HG03196 (cell line): ENCODE measurements at regions not wholly inside any gene's neighbourhood (a gene's known extent, or its start where the extent isn't known, plus 50 kb on each side); places are given as distances from the start of the nearest gene placed in this dataset.
"Not testable (repeated sequence)": the region's sequence is repeated elsewhere in the genome, so short reads cannot be mapped to it uniquely, and the experiment has no call there.

ENCODE experiments used
- ATAC-seq: cut with Tn5 transposase; IDR thresholded peaks from one replicate; pipeline ENCODE4 v1.9.1; 2021; ENCODE audit not compliant: unreplicated experiment

DNA sequence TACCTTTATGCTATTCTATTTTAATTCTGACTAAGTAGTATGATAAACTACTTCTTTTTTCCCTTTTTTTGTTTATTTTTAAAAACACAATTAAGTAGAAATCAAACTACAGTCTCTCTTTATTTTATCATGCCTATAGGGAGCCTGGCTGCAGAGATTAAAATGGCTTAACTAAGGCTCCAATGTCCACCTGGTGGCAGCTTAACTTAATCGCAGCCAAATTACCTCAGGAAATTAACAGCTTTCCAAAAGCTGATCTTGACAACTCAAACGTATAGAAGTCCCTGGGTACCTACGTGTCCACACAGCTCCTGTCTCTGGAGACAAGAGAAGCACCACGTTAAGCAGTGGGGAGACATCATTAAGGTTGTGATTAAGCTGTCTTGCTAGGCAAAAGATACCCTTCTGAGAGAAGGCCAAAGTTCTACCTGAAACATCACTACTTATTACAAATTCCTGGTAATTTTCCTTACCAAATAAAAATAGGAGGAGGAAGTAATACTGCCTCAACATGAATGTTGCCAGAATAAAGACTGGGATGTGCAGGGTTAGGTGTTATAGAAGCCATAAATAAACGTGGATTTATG is 63.2 kb upstream of the SNX19 start:
- ATAC-seq: no peak

DNA sequence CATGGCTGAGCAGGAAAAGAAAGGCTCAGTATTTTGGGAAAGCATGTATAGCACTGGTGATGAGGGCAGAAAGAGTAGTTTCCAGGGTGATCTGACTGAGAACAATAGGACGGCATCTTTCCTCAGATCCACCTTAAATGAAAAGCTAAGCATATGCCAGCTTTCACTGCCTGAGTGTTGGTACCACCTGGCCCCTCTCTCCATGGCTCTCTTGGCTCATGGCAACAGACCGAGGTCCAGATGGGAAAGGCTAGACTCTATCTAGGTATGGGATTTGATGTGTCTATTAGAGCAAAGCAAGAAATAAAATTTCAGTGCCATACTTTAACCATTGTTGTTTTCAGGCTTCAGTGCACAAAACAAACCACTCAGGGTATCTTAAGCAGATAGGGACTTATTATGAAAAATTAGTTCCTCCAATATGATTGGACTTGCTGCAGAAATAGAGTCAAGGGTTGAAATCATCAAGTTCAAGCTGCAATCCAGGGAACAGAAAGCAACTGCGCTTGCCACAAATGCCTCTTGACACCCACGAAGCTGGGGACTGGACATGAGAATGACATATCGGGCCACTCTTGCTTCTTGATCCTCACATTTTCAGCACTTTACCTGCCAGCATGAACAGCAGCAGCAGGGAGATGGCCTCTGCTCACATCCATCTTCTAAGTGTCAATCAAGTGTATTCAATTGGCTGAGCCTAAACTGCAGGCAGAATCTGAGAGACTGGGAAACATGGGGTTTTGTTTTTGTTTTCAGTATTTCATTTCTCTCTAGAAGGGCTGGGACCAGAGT is 64.0 kb upstream of the SNX19 start:
- ATAC-seq: no peak

DNA sequence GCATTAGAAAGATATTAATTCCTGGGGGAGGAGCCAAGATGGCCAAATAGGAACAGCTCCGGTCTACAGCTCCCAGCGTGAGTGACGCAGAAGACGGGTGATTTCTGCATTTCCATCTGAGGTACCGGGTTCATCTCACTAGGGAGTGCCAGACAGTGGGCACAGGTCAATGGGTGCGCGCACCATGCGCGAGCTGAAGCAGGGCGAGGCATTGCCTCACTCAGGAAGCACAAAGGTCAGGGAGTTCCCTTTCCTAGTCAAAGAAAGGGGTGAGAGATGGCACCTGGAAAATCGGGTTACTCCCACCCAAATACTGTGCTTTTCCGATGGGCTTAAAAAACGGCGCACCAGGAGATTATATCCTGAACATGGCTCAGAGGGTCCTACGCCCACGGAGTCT is 68.0 kb upstream of the SNX19 start:
- not testable (repeated sequence) for ATAC-seq

DNA sequence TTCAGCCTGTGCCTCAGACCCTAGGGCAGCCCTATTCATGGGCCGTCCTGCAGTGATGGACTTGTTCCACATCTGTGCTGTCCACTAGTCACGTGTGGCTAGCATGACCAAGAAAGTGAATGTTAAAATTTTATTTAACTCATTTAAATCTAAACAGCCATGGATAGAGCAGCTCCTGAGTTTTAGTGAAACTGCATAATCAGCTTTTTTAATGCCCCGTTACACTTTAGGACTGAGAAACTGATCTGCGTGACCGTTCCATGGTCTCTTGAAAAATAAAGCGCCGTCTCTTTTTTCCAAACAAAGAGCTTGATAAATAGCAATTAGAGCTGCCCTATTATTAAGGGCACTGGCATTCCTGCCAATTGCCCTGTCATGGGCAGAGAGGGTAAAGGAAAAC is 76.5 kb upstream of the SNX19 start:
- ATAC-seq: no peak

DNA sequence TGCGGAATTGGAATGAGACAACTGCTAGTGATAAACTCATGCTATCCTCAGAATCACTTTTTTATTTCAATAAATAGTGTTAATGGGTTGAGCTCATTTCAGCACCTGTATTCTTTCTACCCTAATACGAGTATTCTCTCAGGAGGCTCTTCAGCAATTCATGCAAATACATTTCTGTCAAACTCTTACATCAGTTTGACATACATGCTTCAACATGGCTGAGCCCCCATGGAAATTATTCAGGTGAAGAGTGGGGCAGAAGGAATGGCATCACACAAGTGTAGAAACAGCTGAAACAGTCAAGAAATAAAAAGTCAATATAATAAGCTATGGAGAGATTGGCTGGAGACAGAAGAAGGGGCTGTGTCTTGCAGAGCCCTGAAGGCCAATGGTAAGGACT is 77.8 kb upstream of the SNX19 start:
- no peak for ATAC-seq

DNA sequence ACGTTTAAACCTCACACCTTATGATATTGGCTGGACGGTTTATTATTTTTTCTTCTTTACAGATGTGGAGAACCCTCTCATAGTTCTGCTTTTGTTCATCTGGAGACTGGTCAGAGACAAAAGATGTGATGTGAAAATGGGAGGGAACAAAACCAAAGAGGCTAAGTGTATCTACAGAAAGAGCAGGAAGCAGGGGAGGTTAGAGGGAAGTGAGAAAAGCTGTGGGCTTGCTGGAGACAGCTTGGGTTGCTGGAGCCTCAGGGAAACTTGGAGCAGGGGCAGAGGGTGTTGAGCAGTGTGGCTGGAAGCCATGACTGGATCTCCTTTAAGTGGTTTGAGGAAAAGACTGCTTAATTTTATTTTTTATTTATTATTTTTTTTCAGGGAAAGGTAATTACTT is 79.0 kb upstream of the SNX19 start:
- ATAC-seq: no peak

DNA sequence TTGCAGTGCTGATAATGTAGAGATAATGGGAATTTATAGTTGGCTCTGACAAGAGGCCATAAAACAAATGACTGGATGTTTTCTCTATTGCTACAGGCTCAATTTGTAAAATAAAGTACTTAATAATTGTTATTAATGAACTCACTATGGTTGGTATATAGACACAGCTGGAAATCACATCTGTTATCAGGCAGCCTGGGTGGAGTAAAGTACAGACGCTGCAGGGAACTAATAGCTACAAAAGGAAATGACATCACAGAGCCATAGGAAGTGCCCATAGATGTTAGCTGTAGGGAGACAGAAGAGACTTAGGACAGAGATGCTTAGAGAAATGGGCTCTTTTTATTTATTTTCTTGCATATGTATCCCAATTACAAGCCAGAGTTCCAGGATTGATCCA is 81.0 kb upstream of the SNX19 start:
- ATAC-seq: no peak

DNA sequence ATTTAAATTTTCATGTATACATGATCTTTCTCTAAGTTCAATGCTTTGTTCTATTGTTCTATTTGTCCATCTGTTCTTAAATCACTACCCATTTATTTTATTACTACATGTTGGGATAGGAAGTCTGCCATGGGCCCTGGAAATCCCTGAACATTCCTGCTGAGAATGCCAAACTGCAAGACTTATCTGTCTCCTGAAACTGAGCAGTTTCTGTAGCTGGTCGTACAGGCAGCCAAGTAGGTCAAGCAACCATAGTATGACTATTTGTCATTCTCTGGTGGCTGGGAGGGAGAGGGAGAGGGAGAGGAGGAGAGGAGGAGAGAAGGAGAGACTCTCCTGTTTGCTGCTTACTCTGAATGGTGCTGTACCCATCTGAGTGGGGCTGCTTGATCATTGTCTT is 82.8 kb upstream of the SNX19 start:
- ATAC-seq: no peak

DNA sequence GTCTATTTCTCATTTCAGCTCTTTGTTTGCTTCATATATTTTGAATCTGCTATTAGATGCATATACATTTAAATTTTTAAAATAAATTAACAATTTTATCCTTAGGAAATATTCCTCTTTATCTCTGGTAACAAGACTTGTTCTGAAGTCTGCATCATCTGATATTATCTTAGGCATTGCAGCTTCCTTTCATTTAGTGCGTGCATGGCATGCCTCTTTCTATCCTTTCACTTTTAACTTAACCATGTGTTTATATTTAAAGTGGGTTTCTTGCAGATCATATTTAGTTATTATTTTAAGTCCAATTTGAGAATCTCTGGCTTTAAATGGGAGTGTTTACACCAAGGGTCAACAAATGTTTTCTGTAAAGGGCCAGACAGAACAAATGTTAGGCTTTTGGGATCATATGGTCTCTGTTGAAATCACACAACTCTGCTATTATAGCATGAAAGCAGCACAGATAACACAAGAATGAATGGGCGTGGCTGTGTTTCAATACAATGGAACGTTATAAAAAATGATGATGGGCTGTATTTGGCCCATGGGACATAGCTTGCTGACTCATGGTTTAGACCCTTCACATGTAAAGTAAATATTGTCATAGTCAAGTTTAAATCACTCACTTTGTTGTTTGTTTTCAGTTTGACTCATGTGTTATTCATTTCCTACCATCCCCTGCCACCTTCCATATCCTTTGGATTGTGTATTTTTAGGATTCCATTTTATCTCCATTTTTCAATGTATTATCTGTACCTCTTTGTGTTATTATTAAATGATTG is 83.9 kb upstream of the SNX19 start:
- ATAC-seq: no peak

DNA sequence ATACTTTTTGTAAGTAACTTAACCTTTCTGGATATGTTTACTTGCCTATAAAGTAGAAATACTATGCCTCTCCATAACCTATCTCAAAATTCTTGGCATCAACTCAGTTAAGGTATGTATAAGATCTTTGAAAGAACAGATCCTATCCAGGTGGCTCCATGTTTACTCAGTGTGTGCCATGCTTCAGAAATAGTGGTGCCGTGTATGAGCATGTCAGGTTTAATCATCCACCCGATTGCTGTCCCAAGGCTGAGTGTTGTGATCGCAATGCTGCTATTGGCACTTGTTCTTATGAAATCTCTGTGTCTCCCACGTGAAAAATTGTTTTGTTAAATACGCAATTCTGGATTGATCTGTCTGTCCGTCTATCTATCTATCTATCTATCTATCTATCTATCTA is 85.9 kb upstream of the SNX19 start:
- no peak for ATAC-seq

DNA sequence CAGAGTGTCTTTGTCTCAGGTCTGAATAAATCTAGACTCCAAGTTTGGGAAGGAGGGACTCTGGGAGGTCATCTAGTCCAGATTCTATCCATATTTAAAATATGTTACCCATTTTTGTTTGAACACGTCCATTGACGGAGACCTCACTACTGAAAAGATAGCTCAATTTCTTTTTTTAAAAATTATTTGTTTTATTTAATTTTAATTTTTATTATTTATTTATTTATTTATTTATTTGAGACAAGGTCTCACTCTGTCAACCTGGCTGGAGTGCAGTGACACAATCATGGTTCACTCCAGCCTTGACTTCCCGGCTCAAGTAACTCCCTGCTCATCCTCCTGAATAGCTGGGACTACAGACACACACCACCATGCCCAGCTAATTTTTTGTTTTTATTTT is 89.5 kb upstream of the SNX19 start:
- ATAC-seq: no peak

DNA sequence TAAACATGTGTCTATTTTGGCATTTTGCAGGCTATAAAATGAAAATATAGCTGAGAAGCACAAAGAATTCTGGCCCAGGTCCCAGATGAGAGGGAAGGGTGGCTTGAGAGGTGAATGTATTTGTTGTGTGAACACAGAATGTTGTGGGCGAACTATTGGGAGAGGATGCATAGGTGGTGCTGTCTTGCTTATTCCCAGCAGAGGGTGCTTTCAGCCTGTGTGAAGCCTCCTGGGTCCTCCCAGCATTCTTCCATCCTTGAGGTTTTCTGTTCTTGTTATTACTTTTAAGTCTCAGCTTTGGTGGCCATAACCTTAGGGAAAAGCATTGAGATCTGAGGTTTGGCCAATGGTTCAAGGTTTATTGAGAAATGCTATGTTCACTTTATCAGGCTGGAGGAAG is 108.7 kb upstream of the SNX19 start:
- peak; percentile 51 for ATAC-seq

DNA sequence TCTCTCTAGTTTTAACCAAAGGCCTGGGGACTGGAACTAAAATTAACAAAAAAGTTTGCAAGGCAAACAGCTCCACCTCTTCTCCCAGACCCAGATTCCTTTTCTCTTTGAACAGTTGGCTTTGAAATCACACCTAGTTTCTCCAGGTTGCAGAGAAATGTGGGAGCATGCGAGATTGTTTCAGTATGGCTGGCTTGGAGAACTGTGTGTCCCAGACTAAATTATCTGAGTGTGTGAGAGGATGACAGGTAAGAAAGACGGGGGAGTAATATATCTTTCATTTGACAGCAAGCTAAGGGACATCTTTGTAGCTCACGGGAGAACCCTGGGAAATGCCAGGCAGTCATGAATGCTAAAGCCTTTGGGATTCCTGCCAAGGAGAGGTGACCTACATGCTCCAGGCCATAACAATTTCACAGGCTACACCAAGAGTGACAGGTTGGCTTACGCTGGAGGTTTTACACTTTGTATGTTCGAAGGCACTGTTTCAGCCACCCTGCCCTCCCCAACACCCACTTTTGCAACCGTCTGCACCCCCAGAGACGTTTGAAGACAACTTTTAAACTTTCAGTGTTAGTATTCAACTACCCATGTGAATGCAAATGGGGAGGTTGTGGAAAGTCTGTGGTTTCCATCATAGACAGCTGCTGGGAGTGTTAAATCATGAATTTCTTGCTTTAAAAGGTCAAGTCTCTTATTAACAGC is 109.3 kb upstream of the SNX19 start:
- peak; percentile 59 for ATAC-seq

DNA sequence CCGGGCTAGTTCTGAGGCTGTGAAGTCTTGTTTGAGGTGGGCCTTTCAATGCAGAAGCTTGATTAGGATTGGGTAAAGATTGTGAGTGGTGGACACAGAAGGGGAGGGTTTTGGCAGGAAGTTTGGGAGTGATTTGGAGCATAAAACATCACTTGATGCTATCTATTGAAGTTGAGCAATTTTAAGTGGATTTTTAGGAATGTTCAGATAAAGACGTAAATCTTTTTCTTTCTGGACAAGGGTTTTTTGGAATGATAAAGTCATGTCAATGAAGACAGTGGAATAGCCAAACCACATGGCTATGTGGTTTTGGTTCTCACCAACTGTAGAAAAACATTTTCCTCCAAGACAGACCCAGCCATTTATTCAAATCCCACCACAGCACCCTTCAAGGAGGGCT is 111.2 kb upstream of the SNX19 start:
- ATAC-seq: no peak

DNA sequence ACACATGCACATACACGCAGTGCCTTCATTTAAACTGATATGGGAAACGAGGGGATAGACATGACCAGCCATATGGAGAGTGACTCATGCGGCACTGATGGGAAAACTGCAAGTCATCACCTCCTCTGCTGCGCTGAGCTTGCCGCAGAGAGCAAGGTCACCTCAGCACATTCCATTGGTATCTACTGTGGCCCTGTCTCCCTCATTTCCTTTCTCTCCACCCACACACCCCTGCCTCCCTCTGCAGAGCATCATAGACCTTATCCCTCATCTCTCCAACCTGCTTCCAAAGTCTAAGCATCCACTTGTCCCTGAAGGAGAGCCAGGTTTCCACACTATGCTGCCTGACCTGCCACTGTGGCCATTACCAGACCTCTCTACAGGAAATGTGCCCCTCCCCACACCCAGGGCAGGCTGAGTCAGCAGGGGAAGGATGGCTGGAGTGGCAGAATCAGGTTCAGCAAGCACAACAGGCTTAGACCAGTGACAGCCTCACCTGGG is 116.9 kb upstream of the SNX19 start:
- no peak for ATAC-seq

DNA sequence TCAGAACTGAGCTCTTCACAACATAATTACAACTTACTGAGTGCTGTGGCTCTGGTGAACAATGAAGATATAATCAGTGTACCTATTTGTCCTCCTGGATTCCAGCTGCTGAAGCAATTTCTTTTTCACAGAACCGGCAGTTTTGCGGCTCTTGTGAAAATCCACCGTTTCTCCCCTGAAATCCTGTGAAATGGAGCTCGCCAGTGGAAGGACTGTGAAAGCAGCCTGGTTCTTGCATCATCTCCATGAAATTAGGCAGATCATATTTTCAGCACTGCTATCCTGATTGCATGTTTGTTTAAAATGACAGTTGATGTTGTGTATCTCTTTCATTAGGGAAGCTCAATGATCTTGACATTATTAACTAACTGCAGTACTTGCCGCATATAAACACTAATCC is 120.2 kb upstream of the SNX19 start:
- ATAC-seq: no peak

DNA sequence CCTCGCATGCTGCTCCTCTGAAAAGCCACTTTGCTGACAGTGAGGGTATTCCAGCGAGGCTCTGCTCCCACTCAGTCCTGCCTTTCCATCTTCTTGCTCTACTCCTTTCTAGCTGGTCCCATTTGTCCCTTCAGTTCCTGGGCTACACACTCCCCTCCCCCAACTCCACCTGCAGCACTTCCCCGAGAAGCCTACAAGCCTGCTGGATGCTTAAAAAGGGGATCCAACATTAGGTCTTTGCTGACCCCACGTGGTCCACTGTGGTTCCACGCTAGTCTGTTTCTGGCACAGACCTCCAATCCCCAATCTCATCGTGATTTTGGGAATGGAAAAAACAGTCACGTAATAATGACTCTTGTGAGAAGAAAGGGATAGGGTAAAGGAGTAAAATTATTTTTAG is 121.6 kb upstream of the SNX19 start:
- ATAC-seq: no peak

DNA sequence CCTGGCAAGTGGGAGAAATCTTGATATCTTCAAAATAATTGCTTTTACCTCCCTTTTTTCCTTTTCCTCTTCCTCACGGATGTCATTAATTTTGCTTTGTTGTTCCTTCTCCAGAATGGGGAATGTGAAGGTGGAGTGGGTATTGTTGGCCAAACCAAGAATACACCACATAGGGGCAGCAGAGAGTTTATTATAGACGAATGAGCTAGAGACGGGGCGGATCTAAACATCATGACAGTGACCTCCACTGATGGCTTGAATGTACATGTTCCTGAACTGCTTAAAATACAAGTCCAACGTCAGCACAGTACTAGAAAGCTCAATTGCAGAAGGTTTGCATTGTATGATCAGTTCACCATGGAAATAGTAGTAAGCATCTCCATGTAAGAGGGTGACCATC is 122.3 kb upstream of the SNX19 start:
- ATAC-seq: no peak

DNA sequence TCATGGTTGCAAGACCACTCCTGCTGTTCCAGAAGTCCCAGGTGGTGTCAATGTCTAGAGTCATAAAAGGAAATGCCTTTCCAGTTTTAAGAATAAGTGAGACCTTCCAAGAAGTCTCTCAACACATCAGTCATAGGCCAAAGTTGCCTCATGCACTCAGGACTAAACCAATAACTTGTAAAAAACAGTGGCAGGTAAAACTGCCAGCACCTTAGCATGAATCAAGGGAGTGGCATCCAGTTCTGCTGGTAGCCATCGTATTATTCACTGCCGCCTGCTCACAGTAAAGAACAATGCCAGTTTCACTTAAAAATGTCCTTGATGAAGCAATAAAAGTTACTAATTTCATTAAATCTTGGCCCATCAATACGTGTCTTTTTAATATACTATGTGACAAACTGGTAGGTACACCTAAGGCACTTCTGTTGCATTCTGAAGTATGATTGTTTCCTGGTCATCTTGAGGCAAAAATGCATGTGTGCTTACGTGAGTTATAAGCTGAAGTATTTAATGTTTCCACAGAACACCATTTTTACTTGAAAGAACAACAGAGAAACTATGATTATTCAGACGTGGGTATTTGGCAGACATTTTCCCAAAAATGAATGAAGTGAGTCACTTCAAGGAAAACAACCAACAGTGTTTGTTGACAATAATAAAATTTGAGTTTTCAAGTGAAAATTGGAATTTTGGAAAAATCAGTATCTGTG is 125.2 kb upstream of the SNX19 start:
- ATAC-seq: no peak

DNA sequence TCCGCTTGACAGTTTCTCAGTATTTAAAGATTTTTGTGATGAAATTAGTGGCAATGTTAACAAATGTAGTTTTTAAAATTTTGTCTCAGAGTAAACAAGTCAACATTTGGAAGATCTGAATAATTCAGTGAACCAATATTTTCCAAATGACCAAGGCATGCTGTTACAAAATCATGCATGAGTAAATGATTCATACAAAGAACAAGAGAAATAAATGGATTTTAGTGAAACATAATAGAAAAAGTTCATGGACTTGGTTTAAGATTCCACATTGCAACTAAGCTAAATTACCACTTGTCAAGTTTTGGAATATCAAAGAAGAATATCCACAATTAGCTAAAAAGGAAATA is 125.7 kb upstream of the SNX19 start:
- ATAC-seq: no peak

DNA sequence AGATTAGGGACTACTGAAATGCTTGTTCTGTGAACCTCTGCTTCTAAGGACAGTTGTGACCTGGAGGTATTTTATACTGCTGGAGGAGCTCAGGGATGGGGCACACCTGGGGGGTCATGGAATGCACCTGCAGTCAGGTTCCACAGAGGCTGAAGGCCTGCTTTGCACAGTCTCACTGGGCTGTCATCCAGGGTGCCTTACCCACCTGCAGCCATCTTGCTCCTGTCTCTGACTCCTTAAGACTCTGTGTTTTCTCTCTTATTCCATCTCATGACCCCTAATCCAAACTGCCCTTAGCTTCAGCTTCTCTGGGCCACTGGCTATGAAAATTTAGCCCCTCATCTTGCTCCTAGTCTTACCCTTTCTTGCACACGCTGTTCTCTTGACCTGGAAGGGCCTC is 127.0 kb upstream of the SNX19 start:
- ATAC-seq: no peak
